Inflammatory macrophage (primary cell): ENCODE measurements at regions not wholly inside any gene's neighbourhood (a gene's known extent, or its start where the extent isn't known, plus 50 kb on each side); places are given as distances from the start of the nearest gene placed in this dataset.

ENCODE experiments used
- DNase-seq, 2 donors: peaks; one replicate each; pipeline ENCODE4 v3.0.0-alpha.2; 2020 to 2022

- no peak for DNase-seq
These were observed 81.1 kb upstream of the SERP2 start for GRCh38 chr13:44292545-44292944.

GRCh38 chr13:44293374-44293773 lies 80.2 kb upstream of the SERP2 start:
- DNase-seq: peak; percentile 12 to 59

GRCh38 chr13:44293908-44294735 lies 79.5 kb upstream of the SERP2 start:
- DNase-seq: no peak

- peak; percentile 66 to 76 for DNase-seq
These were observed 78.7 kb upstream of the SERP2 start for GRCh38 chr13:44294876-44295275.

- DNase-seq: no peak
These were observed 76.8 kb upstream of the SERP2 start for GRCh38 chr13:44296856-44297255.

- DNase-seq: no peak
These were observed 75.3 kb upstream of the SERP2 start for GRCh38 chr13:44298314-44298713.

- no peak for DNase-seq
These were observed 74.3 kb upstream of the SERP2 start for GRCh38 chr13:44299152-44299943.

- peak; percentile 54 to 64 for DNase-seq
These were observed 72.6 kb upstream of the SERP2 start for GRCh38 chr13:44300895-44301638.

GRCh38 chr13:44301639-44302015 lies 72.0 kb upstream of the SERP2 start:
- DNase-seq: no peak

GRCh38 chr13:44302233-44302632 lies 71.4 kb upstream of the SERP2 start:
- DNase-seq: no peak

GRCh38 chr13:44302940-44303575 lies 70.6 kb upstream of the SERP2 start:
- DNase-seq: no peak

- DNase-seq: no peak
These were observed 69.8 kb upstream of the SERP2 start for GRCh38 chr13:44303681-44304432.

- DNase-seq: no peak
These were observed 69.2 kb upstream of the SERP2 start for GRCh38 chr13:44304433-44304725.

- no peak for DNase-seq
These were observed 68.3 kb upstream of the SERP2 start for GRCh38 chr13:44305286-44305685.

- no peak for DNase-seq
These were observed 67.7 kb upstream of the SERP2 start for GRCh38 chr13:44305917-44306370.

- peak in 1 of 2 donors; percentile 55 for DNase-seq
These were observed 67.0 kb upstream of the SERP2 start for GRCh38 chr13:44306371-44307192.

- no peak for DNase-seq
These were observed 66.4 kb upstream of the SERP2 start for GRCh38 chr13:44307255-44307654.

GRCh38 chr13:44307844-44308243 lies 65.8 kb upstream of the SERP2 start:
- no peak for DNase-seq

- DNase-seq: no peak
These were observed 65.3 kb upstream of the SERP2 start for GRCh38 chr13:44308352-44308751.

- no peak for DNase-seq
These were observed 63.5 kb upstream of the SERP2 start for GRCh38 chr13:44309794-44310757.
